Adrenal gland (tissue), 5 donors: ENCODE measurements at regions not wholly inside any gene's neighbourhood (a gene's known extent, or its start where the extent isn't known, plus 50 kb on each side); places are given as distances from the start of the nearest gene placed in this dataset.

Experiments
- CTCF ChIP-seq, 6 experiments: fragments of 450-650 bp in 4 of 6; fragments of 200-600 bp in 2 of 6; sonication (generic) in 1 of 6; IDR thresholded peaks; 1 replicate in 5 of 6; 2 replicates in 1 of 6; pipeline versions ENCODE4 v1.5.1 to v1.8.0; 2016 to 2021; ENCODE audit warnings: antibody characterized with exemption in 6 of 6, mild to moderate bottlenecking in 2 of 6, moderate library complexity in 1 of 6
- POLR2A ChIP-seq, 2 donors: fragments of 450-650 bp; IDR thresholded peaks; one replicate each; pipeline ENCODE4 v1.6.1; 2017; ENCODE audit warnings: antibody characterized with exemption in 2 of 2, mild to moderate bottlenecking in 2 of 2, moderate library complexity in 1 of 2
- donor health status: DM: no; HTN: no; CAD: no.

GRCh38 chr16:73890186-73891128 is 406.2 kb upstream of the PSMD7 start:
- TF ChIP-seq CTCF (IDR thresholded peaks at IDR 0.05) (no peak), POLR2A (IDR thresholded peaks at IDR 0.05) (no peak)
